Heart right ventricle (tissue), 16 donors: ENCODE measurements at regions not wholly inside any gene's neighbourhood (a gene's known extent, or its start where the extent isn't known, plus 50 kb on each side); places are given as distances from the start of the nearest gene placed in this dataset.
"Not testable (repeated sequence)": the region's sequence is repeated elsewhere in the genome, so short reads cannot be mapped to it uniquely, and the experiment has no call there.

Experiments used
- ATAC-seq, 8 donors: fragments of 200-7000 bp; cut with Tn5 transposase; one replicate each; pipeline ENCODE4 v1.9.1; 2020; ENCODE audit warnings: mild to moderate bottlenecking in 8 of 8, moderate library complexity in 8 of 8, moderate number of reproducible peaks in 1 of 8
- DNase-seq, 2 donors: peaks; one replicate each; pipeline ENCODE4 v3.0.0-alpha.2; 2020
- H3K27ac ChIP-seq, 10 donors: fragments of 200-600 bp; sonication (generic) in 2 of 10; one replicate each; pipeline versions ENCODE4 v1.5.0 to v1.8.0; 2020 to 2022; ENCODE audit warnings: mild to moderate bottlenecking in 3 of 10
- H3K27me3 ChIP-seq, 7 donors: fragments of 200-600 bp; one replicate each; pipeline ENCODE4 v1.8.0; 2021 to 2022; ENCODE audit warnings: mild to moderate bottlenecking in 2 of 7
- H3K36me3 ChIP-seq, 9 donors: fragments of 200-600 bp; sonication (generic) in 1 of 9; one replicate each; pipeline versions ENCODE4 v1.5.0 to v1.8.0; 2020 to 2022; ENCODE audit warnings: mild to moderate bottlenecking in 2 of 9
- H3K4me1 ChIP-seq, 9 donors: fragments of 200-600 bp; sonication (generic) in 1 of 9; one replicate each; pipeline versions ENCODE4 v1.5.0 to v1.8.0; 2020 to 2022; ENCODE audit warnings: mild to moderate bottlenecking in 4 of 9
- H3K4me3 ChIP-seq, 10 donors: fragments of 200-600 bp; sonication (generic) in 2 of 10; one replicate each; pipeline versions ENCODE4 v1.5.0 to v1.8.0; 2020 to 2022; ENCODE audit warnings: mild to moderate bottlenecking in 7 of 10, moderate library complexity in 2 of 10
- H3K9me3 ChIP-seq, 11 donors: fragments of 200-600 bp in 10 of 11; sonication (generic) in 2 of 11; one replicate each; pipeline versions ENCODE4 v1.5.0 to v1.8.0; 2013 to 2022; ENCODE audit warnings: mild to moderate bottlenecking in 2 of 11, control low read depth in 1 of 11, moderate library complexity in 1 of 11
- WGBS, 2 donors: extraction: QIAGEN DNeasy Blood & Tissue Kit; methylation state at CpG; one replicate each; pipeline ENCODE4 v1.1.7; 2013; ENCODE audit warnings: inconsistent platforms in 1 of 2; 5-methylcytosine and 5-hydroxymethylcytosine counted together
- intact Hi-C, 10 donors: fragments of 100-400 bp; cut with DNase I; formaldehyde crosslinking; loops; one replicate each; pipeline versions ENCODE4 v1.11.1 to v1.14.2; 2022
- TF ChIP-seq, protein P1 (sequence below), 9 donors: fragments of 200-600 bp; sonication (generic) in 2 of 9; IDR thresholded peaks; one replicate each; pipeline versions ENCODE4 v1.5.0 to v1.8.0; 2021 to 2022; ENCODE audit warnings: antibody characterized with exemption in 9 of 9, mild to moderate bottlenecking in 5 of 9, moderate library complexity in 1 of 9
- donor health status: Arrhythmogenic right ventricular cardiomyopathy.
- donor health status: ischemic (EF 13 %, LVEDD 7.1; RV severe dilation, severe dysfunction).
- donor health status: healthy with polysubstance abuse.
- donor health status: DM: no; HTN: yes; CAD: no.
- donor health status: DM: no; HTN: no; CAD: no.
- donor health status: ischemic (EF 25% LVEDD 6.9; RV normal size, moderate dysfunction).
- donor health status: ischemic (EF 25% LVEDD 5.7; RV mildly dilated, moderate dysfunction).
- donor health status: healthy.
- donor health status: DM: yes; HTN: yes; CAD: no.
- donor health status: Ischemic cardiomyopathy.
- donor health status: ischemic (EF 35%, LVEDD 5.7; RV mildly dilated, moderate dysfunction).
- donor health status: nonischemic (EF 11% LVEDD 7.7; RV severe dilation, severe dysfunction).
- donor health status: DM: yes; HTN: yes; CAD: no.
- donor health status: PGD.
- donor health status: ischemic (EF 29% LVEDD 5.4; RV normal size, mild dysfunction).
- donor health status: nonischemic (EF 23%, LVEDD 6.1; RV moderate dilation, normal function).

DNA sequence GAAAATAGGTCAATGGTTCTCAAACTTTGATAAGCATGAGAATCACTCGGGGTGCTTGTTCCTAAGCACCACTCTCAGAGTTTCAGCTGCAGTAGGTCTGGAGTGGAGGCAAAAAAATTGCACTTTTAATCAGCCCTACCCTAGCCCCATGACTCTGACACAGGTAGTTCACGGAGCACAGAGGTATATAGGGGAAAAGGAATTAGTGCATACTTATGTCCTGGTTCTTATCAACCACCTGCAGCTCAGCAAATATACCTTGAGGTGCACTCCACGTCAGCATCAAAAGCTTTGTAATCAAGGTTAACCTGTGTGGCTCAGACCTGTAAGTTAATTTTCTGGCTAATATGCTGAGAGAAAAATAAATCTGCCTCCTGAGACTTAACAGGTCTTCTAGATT is 138.8 kb upstream of the HMGN3 start:
- intact Hi-C loops: no loop called here
- Histone ChIP-seq H3K27ac (no peak overlapping the region), H3K27me3 (no peaks in the 10 kb centered on the region), H3K4me1 (peaks cover 0 to 9% (median 0%) of the 10 kb centered on the region in 9 donors), H3K4me3 (no peak overlapping the region), H3K36me3 (no peaks in the 10 kb centered on the region), H3K9me3 (peaks cover 0 to 28% (median 8%) of the 10 kb centered on the region in 11 donors)
- no peak for DNase-seq
- TF ChIP-seq, protein P1, sequence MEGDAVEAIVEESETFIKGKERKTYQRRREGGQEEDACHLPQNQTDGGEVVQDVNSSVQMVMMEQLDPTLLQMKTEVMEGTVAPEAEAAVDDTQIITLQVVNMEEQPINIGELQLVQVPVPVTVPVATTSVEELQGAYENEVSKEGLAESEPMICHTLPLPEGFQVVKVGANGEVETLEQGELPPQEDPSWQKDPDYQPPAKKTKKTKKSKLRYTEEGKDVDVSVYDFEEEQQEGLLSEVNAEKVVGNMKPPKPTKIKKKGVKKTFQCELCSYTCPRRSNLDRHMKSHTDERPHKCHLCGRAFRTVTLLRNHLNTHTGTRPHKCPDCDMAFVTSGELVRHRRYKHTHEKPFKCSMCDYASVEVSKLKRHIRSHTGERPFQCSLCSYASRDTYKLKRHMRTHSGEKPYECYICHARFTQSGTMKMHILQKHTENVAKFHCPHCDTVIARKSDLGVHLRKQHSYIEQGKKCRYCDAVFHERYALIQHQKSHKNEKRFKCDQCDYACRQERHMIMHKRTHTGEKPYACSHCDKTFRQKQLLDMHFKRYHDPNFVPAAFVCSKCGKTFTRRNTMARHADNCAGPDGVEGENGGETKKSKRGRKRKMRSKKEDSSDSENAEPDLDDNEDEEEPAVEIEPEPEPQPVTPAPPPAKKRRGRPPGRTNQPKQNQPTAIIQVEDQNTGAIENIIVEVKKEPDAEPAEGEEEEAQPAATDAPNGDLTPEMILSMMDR (IDR thresholded peaks at IDR 0.05): no peak
- no peak for ATAC-seq
- 83 to 86% methylated on average over 3 of the region's 3 CpGs for WGBS, 2 donors

DNA sequence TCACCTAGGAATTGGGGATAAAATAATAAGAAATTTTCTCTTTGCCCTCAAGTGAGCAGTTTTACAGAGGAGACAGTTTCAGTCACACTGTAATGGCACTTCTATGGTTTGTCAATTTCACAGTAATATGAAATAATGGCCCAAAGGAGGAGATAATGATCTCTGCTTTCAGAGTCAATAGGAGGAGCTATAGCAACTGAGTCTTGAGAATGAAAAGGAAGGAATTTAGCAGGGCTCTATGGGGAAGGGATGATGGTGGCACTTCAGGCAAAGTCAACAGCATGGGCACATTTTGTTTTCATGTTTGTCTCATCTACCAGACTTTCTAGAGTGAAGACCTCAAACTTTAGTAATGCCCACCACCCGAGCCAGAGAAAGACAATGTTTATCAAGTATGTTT is 138.3 kb upstream of the HMGN3 start:
- ATAC-seq: no peak
- 94% methylated on average over 1 of the region's 1 CpG for WGBS, 2 donors
- H3K4me3 ChIP-seq: no peak overlapping the region

DNA sequence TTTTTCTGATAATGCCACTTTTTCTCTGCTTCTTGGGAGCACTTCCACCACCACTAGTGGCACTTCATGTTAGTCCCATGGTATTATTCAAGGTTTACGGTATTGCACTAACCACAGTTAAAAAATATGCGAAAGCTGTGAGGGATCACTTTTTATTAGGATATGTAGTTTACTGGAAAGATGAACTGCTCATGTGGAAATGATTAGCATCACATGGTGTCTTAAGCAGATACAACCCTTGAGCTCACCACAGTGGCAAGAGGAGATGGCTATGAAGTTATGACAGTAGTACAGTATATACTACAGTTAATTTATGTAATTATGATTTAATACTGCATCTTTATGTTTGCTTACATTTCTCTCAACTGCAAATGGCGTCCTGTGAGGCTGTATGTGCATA is 134.5 kb upstream of the HMGN3 start:
- ATAC-seq (no peak), DNase-seq (no peak)
- H3K4me1 ChIP-seq: no peaks in the 10 kb centered on the region
- intact Hi-C loops: no loop called here
- H3K4me3 ChIP-seq: no peak overlapping the region
- TF ChIP-seq, protein P1 (IDR thresholded peaks at IDR 0.05): no peak
- H3K27ac ChIP-seq: no peak overlapping the region
- H3K36me3 ChIP-seq: no peaks in the 10 kb centered on the region
- peaks cover 0 to 66% (median 10%) of the 10 kb centered on the region in 11 donors for H3K9me3 ChIP-seq
- no peaks in the 10 kb centered on the region for H3K27me3 ChIP-seq
- 79 to 83% methylated on average over 3 of the region's 3 CpGs for WGBS, 2 donors

More for the DNA sequence above, 138.3 kb upstream of the HMGN3 start:
- H3K4me1 ChIP-seq: peaks cover 0 to 4% (median 0%) of the 10 kb centered on the region in 9 donors
- no peaks in the 10 kb centered on the region for H3K27me3 ChIP-seq
- H3K9me3 ChIP-seq: peaks cover 0 to 33% (median 8%) of the 10 kb centered on the region in 11 donors
- no peaks in the 10 kb centered on the region for H3K36me3 ChIP-seq
- TF ChIP-seq, protein P1 (IDR thresholded peaks at IDR 0.05): no peak
- no peak for DNase-seq
- no peak overlapping the region for H3K27ac ChIP-seq
- intact Hi-C loops: no loop called here

DNA sequence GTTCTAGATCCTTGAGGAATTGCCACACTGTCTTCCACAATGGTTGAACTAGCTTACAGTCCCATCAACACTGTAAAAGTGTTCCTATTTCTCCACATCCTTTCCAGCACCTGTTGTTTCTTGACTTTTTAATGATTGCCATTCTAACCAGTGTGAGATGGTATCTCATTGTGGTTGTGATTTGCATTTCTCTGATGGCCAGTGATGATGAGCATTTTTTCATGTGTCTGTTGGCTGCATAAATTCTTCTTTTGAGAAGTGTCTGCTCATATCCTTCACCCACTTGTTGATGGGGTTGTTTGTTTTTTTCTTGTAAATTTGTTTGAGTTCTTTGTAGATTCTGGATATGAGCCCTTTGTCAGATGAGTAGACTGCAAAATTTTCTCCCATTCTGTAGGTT is 129.0 kb upstream of the HMGN3 start:
- H3K27ac ChIP-seq, H3K27me3 ChIP-seq, H3K36me3 ChIP-seq, H3K4me1 ChIP-seq, intact Hi-C loops, H3K4me3 ChIP-seq, ATAC-seq, DNase-seq: not testable (repeated sequence)
- peaks cover 0 to 86% (median 12%) of the 10 kb centered on the region in 11 donors for H3K9me3 ChIP-seq

DNA sequence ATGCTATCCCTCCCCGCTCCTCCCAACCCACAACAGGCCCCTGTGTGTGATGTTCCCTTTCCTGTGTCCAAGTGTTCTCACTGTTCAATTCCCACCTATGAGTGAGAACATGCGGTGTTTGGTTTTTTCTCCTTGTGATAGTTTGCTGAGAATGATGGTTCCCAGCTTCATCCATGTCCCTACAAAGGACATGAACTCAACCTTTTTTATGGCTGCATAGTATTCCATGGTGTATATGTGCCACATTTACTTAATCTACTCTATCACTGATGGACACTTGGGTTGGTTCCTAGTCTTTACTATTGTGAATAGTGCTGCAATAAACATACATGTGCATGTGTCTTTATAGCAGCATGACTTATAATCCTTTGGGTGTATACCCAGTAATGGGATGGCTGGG is 126.6 kb upstream of the HMGN3 start:
- WGBS, 2 donors: 94 to 95% methylated on average over 2 of the region's 2 CpGs
- H3K4me3 ChIP-seq, DNase-seq, H3K27ac ChIP-seq, H3K36me3 ChIP-seq, H3K4me1 ChIP-seq, ATAC-seq, intact Hi-C loops, H3K27me3 ChIP-seq: not testable (repeated sequence)
- H3K9me3 ChIP-seq: peaks cover 0 to 64% (median 10%) of the 10 kb centered on the region in 11 donors
